Kidney epithelial cell (primary cell): ENCODE measurements at regions not wholly inside any gene's neighbourhood (a gene's known extent, or its start where the extent isn't known, plus 50 kb on each side); places are given as distances from the start of the nearest gene placed in this dataset.
"Not testable (repeated sequence)": the region's sequence is repeated elsewhere in the genome, so short reads cannot be mapped to it uniquely, and the experiment has no call there.

Experiments used
- DNase-seq: peaks from one replicate; pipeline ENCODE4 v3.0.0-alpha.2; 2010; ENCODE audit warnings: low read depth
- H3K27me3 ChIP-seq: 2 replicates; pipeline ENCODE4 v1.6.0; 2011; ENCODE audit warnings: low read length; ENCODE audit not compliant: control insufficient read depth, insufficient read depth
- H3K36me3 ChIP-seq: 2 replicates; pipeline ENCODE4 v1.5.1; 2011; ENCODE audit warnings: low read length; ENCODE audit not compliant: control insufficient read depth, insufficient read depth
- H3K4me3 ChIP-seq: 2 replicates; pipeline ENCODE4 v1.5.1; 2011; ENCODE audit warnings: low read depth, mild to moderate bottlenecking, control low read depth, low read length
- TF ChIP-seq, protein P1 (sequence below): IDR thresholded peaks from 2 replicates; pipeline ENCODE4 v1.5.1; 2011; ENCODE audit warnings: mild to moderate bottlenecking, moderate library complexity, low read length, control low read depth, inconsistent platforms; ENCODE audit not compliant: insufficient read depth, poor library complexity, severe bottlenecking

- no peak for DNase-seq
- H3K36me3 ChIP-seq: no peaks in the 10 kb centered on the region
- H3K4me3 ChIP-seq: no peak overlapping the region
- H3K27me3 ChIP-seq: no peaks in the 10 kb centered on the region
- TF ChIP-seq, protein P1, sequence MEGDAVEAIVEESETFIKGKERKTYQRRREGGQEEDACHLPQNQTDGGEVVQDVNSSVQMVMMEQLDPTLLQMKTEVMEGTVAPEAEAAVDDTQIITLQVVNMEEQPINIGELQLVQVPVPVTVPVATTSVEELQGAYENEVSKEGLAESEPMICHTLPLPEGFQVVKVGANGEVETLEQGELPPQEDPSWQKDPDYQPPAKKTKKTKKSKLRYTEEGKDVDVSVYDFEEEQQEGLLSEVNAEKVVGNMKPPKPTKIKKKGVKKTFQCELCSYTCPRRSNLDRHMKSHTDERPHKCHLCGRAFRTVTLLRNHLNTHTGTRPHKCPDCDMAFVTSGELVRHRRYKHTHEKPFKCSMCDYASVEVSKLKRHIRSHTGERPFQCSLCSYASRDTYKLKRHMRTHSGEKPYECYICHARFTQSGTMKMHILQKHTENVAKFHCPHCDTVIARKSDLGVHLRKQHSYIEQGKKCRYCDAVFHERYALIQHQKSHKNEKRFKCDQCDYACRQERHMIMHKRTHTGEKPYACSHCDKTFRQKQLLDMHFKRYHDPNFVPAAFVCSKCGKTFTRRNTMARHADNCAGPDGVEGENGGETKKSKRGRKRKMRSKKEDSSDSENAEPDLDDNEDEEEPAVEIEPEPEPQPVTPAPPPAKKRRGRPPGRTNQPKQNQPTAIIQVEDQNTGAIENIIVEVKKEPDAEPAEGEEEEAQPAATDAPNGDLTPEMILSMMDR: no peak
Measured at GRCh38 chr10:33052915-33053810, 95.1 kb upstream of the ITGB1 start.

DNA sequence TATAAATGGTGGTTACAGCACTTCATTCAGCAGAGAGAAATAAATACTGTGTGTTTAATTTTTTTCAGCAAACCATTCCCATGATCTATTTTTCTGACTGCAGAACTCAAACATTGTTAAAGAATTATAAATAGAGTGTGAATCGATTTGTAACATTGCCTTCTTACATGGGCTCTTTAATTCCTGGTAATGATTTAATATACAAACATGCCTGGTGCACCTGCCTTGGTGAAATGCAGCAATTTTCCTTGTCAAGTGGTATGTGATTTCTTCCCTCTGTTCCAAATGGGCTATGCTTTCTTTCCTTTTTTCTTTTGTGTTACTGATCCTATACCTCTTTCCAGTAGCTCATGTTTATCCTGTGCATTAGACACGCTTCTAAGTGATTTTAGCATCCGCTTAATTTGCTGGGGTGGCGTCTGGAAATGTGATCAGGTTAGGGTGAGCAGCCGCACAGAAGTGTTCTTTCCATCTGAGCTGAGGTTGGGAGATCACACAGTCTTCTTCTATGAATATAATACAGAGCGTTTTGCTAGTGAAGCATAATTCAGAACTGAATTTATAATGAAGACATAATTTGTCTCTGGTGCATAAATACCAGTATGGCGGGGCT is 94.3 kb upstream of the ITGB1 start:
- H3K36me3 ChIP-seq: no peaks in the 10 kb centered on the region
- no peak overlapping the region for H3K4me3 ChIP-seq
- TF ChIP-seq, protein P1: no peak
- DNase-seq: no peak
- H3K27me3 ChIP-seq: no peaks in the 10 kb centered on the region

DNA sequence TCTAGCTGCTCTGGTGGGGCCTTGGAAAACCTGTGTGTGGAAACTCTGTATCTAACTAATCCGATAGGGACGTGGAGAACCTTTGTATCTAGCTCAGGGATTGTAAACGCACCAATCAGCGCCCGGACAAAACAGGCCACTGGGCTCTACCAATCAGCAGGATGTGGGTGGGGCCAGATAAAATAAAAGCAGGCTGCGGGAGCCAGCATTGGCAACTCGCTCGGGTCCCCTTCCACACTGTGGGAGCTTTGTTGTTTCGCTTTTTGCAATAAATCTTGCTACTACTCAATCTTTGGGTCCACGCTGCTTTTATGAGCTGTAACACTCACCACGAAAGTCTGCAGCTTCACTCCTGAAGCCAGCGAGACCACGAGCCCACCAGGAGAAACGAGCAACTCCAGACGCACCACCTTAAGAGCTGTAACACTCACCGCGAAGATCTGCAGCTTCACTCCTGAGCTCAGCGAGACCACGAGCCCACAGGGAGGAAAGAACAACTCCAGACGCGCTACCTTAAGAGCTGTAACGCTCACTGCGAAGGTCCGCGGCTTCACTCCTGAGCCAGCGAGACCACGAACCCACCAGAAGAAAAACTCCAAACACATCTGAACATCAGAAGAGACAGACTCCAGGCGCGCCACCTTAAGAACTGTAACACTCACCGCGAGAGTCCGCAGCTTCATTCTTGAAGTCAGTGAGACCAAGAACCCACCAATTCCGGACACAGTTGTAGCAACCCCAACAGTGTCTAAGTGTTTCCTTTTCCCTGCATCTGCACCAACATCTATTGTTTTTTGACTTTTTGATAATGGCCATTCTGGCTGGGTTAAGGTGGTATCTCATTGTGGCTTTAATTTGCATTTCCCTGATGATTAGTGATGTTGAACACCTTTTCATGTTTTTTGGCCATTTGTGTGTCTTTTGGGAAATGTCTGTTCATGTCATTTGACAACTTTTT is 92.2 kb upstream of the ITGB1 start:
- not testable (repeated sequence) for H3K27me3 ChIP-seq, H3K36me3 ChIP-seq, DNase-seq, H3K4me3 ChIP-seq

GRCh38 chr10:33048223-33048622 is 90.2 kb upstream of the ITGB1 start:
- H3K4me3 ChIP-seq: no peak overlapping the region
- H3K36me3 ChIP-seq: no peaks in the 10 kb centered on the region
- H3K27me3 ChIP-seq: no peaks in the 10 kb centered on the region
- DNase-seq: no peak
- TF ChIP-seq, protein P1: no peak

GRCh38 chr10:33047655-33048054 is 89.6 kb upstream of the ITGB1 start:
- no peak overlapping the region for H3K4me3 ChIP-seq
- TF ChIP-seq, protein P1: no peak
- DNase-seq: no peak

DNA sequence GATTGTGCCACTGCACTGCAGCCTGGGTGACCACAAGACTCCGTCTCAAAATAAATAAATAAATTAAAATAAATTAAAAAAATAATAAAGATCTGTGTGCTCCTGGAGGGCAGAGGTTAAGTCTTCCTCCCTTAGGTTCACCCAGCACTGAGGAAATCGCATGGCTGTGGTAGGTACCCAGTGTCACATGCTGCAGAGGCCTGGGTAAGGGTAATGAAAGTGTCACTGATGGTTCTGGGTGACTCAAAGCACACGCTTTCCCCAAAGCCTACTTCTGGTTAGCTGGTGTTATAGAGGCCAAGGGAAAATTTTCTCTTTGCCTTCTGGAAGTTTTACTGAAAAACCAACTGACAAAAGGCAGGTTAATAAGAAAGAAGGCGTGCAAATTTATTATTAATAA is 88.8 kb upstream of the ITGB1 start:
- no peak overlapping the region for H3K4me3 ChIP-seq
- TF ChIP-seq, protein P1: no peak
- H3K27me3 ChIP-seq: no peaks in the 10 kb centered on the region
- no peak for DNase-seq
- H3K36me3 ChIP-seq: no peaks in the 10 kb centered on the region

More at GRCh38 chr10:33047655-33048054, 89.6 kb upstream of the ITGB1 start:
- Histone ChIP-seq H3K36me3 (no peaks in the 10 kb centered on the region), H3K27me3 (no peaks in the 10 kb centered on the region)
